ENCODE measurements at regions not wholly inside any gene's neighbourhood (a gene's known extent, or its start where the extent isn't known, plus 50 kb on each side); places are given as distances from the start of the nearest gene placed in this dataset.
A peak's percentile ranks its signal among the peaks of the same experiment; 100 is the strongest.

GRCh38 chr2:156663757-156664409, 227.7 kb downstream of the GPD2 start:
- TF ChIP-seq CTCF (IDR thresholded peaks at IDR 0.05; ENCODE audit: extremely low read depth, missing control alignments): no peak
- peak; percentile 18 for DNase-seq (ENCODE audit: low spot score)

GRCh38 chr2:156666130-156666785, 230.1 kb downstream of the GPD2 start:
- no peak for TF ChIP-seq CTCF (IDR thresholded peaks at IDR 0.05; ENCODE audit: extremely low read depth, missing control alignments)
- no peak for DNase-seq (ENCODE audit: low spot score)

- TF ChIP-seq CTCF (IDR thresholded peaks at IDR 0.05; ENCODE audit: extremely low read depth, missing control alignments): no peak
Observed at GRCh38 chr2:156670104-156670503, 233.9 kb downstream of the GPD2 start.

GRCh38 chr2:156671706-156672361, 235.7 kb downstream of the GPD2 start:
- TF ChIP-seq CTCF (IDR thresholded peaks at IDR 0.05; ENCODE audit: extremely low read depth, missing control alignments): no peak
- DNase-seq (ENCODE audit: low spot score): no peak

More at GRCh38 chr2:156670104-156670503, 233.9 kb downstream of the GPD2 start:
- DNase-seq (ENCODE audit: low spot score): no peak

- DNase-seq (ENCODE audit: low spot score): no peak
- TF ChIP-seq CTCF (IDR thresholded peaks at IDR 0.05; ENCODE audit: extremely low read depth, missing control alignments): no peak
Observed at GRCh38 chr2:156672556-156673332, 236.6 kb downstream of the GPD2 start.

- no peak for DNase-seq (ENCODE audit: low spot score)
- TF ChIP-seq CTCF (IDR thresholded peaks at IDR 0.05; ENCODE audit: extremely low read depth, missing control alignments): no peak
Observed at GRCh38 chr2:156673333-156673615, 237.1 kb downstream of the GPD2 start.

- DNase-seq (ENCODE audit: low spot score): no peak
- no peak for TF ChIP-seq CTCF (IDR thresholded peaks at IDR 0.05; ENCODE audit: extremely low read depth, missing control alignments)
Observed at GRCh38 chr2:156673981-156674380, 237.8 kb downstream of the GPD2 start.

Measured in GM20000 (cell line).